H1 (cell line): ENCODE measurements at regions not wholly inside any gene's neighbourhood (a gene's known extent, or its start where the extent isn't known, plus 50 kb on each side); places are given as distances from the start of the nearest gene placed in this dataset.
"Not testable (repeated sequence)": the region's sequence is repeated elsewhere in the genome, so short reads cannot be mapped to it uniquely, and the experiment has no call there.

Experiments used
- CTCF ChIA-PET: fragments of 300-600 bp; sonication (Branson Sonifier 250); formaldehyde crosslinking; loops from one replicate; lab custom pipeline; 2021; ENCODE audit not compliant: partially characterized antibody; lab: Charles Lee
- POLR2A ChIA-PET: fragments of 300-600 bp; sonication (Branson Sonifier 250); formaldehyde crosslinking; loops from one replicate; lab custom pipeline; 2021; ENCODE audit warnings: inconsistent platforms; ENCODE audit not compliant: partially characterized antibody; lab: Charles Lee
- DNase-seq, 2 experiments: peaks; one replicate each; pipeline versions ENCODE4 v3.0.0 to v3.0.0-alpha.2; 2010 to 2022; ENCODE audit warnings: low spot score in 2 of 2, low read depth in 1 of 2, mixed read lengths in 1 of 2
- FAIRE-seq: peaks from 2 replicates; lab custom pipeline; 2011; peaks lifted over from hg19 to GRCh38; lab: Jason Lieb, UNC
- H2AFZ ChIP-seq: 2 replicates; pipeline ENCODE4 v1.8.1; 2012; ENCODE audit warnings: low read length, inconsistent platforms
- H2AK5ac ChIP-seq: 2 replicates; pipeline ENCODE4 v1.6.1; 2013; ENCODE audit warnings: low read depth, low read length
- H2BK120ac ChIP-seq: replicated peaks from 2 replicates; pipeline ENCODE3; 2013; ENCODE audit warnings: low read depth, low read length, inconsistent platforms
- H2BK12ac ChIP-seq: 2 replicates; pipeline ENCODE4 v1.6.1; 2013; ENCODE audit warnings: low read depth, low read length
- H2BK15ac ChIP-seq: 2 replicates; pipeline ENCODE4 v1.6.1; 2013; ENCODE audit warnings: low read length
- H2BK20ac ChIP-seq: 2 replicates; pipeline ENCODE4 v1.6.1; 2013; ENCODE audit warnings: low read length
- H2BK5ac ChIP-seq: 2 replicates; pipeline ENCODE4 v1.6.1; 2013; ENCODE audit warnings: low read depth, low read length
- H3K14ac ChIP-seq: 2 replicates; pipeline ENCODE4 v1.6.1; 2013; ENCODE audit warnings: inconsistent platforms; ENCODE audit not compliant: insufficient read length
- H3K18ac ChIP-seq: 2 replicates; pipeline ENCODE4 v1.6.1; 2013; ENCODE audit warnings: low read length; ENCODE audit errors: extremely low read depth
- H3K23ac ChIP-seq: 2 replicates; pipeline ENCODE4 v1.6.1; 2013; ENCODE audit warnings: inconsistent platforms; ENCODE audit not compliant: insufficient read length
- H3K23me2 ChIP-seq: 2 replicates; pipeline ENCODE4 v1.6.1; 2013; ENCODE audit warnings: low read depth, low read length
- H3K27ac ChIP-seq: 2 replicates; pipeline ENCODE4 v1.6.1; 2011; ENCODE audit warnings: low read depth, low read length, inconsistent platforms
- H3K27me3 ChIP-seq, 4 experiments: replicated peaks in 1 of 4; 1 replicate in 1 of 4; 2 replicates in 3 of 4; pipeline versions ENCODE4 v1.6.1 to v1.8.1; 2011 to 2013; ENCODE audit warnings: low read length in 3 of 4, mild to moderate bottlenecking in 3 of 4, inconsistent platforms in 2 of 4, mixed read lengths in 2 of 4, moderate library complexity in 1 of 4; ENCODE audit not compliant: control insufficient read depth in 3 of 4, insufficient read depth in 3 of 4; ENCODE audit errors: extremely low read depth in 1 of 4
- H3K36me3 ChIP-seq, 4 experiments: 2 replicates each; pipeline versions ENCODE4 v1.6.1 to v1.8.1; 2011 to 2013; ENCODE audit warnings: mild to moderate bottlenecking in 4 of 4, low read length in 3 of 4, moderate library complexity in 2 of 4, control low read depth in 1 of 4, inconsistent platforms in 1 of 4; ENCODE audit not compliant: insufficient read depth in 4 of 4, control insufficient read depth in 2 of 4
- H3K4ac ChIP-seq: replicated peaks from 2 replicates; pipeline ENCODE3; 2013; ENCODE audit warnings: low read length, low read depth, mixed read lengths, inconsistent platforms; ENCODE audit not compliant: insufficient read length
- H3K4me1 ChIP-seq, 4 experiments: replicated peaks in 1 of 4; 1 replicate in 1 of 4; 2 replicates in 3 of 4; pipeline versions ENCODE4 v1.6.1 to v1.8.1; 2011 to 2013; ENCODE audit warnings: low read length in 3 of 4, inconsistent platforms in 2 of 4, mixed read lengths in 1 of 4; ENCODE audit not compliant: insufficient read depth in 4 of 4, control insufficient read depth in 3 of 4
- H3K4me2 ChIP-seq, 2 experiments: 2 replicates each; pipeline versions ENCODE4 v1.6.1 to v1.8.1; 2011 to 2013; ENCODE audit warnings: low read depth in 2 of 2, low read length in 2 of 2, control low read depth in 1 of 2, inconsistent platforms in 1 of 2, mild to moderate bottlenecking in 1 of 2; ENCODE audit not compliant: insufficient read depth in 1 of 2
- H3K4me3 ChIP-seq, 4 experiments: fragments of 200-600, 300-600 bp in 1 of 4; sonication (generic), shearing (Covaris generic), sonication (Bioruptor Twin) in 1 of 4; 2 replicates each; pipeline versions ENCODE4 v1.5.1 to v1.8.1; 2011 to 2016; ENCODE audit warnings: low read length in 4 of 4, low read depth in 3 of 4, control low read depth in 2 of 4, inconsistent platforms in 2 of 4, mild to moderate bottlenecking in 2 of 4, mixed read lengths in 1 of 4, moderate library complexity in 1 of 4; ENCODE audit not compliant: insufficient read depth in 2 of 4; ENCODE audit errors: extremely low read depth in 1 of 4
- H3K56ac ChIP-seq: replicated peaks from 2 replicates; pipeline ENCODE3; 2013; ENCODE audit warnings: low read depth, mild to moderate bottlenecking, mixed read lengths, low read length, inconsistent platforms; ENCODE audit not compliant: insufficient read length
- H3K79me1 ChIP-seq: 2 replicates; pipeline ENCODE4 v1.6.1; 2013; ENCODE audit warnings: low read depth, low read length, control low read depth
- H3K79me2 ChIP-seq, 2 experiments: 2 replicates each; pipeline versions ENCODE4 v1.6.1 to v1.8.1; 2012 to 2013; ENCODE audit warnings: low read length in 2 of 2, mild to moderate bottlenecking in 2 of 2, inconsistent platforms in 1 of 2; ENCODE audit not compliant: insufficient read depth in 2 of 2, control insufficient read depth in 1 of 2
- H3K9ac ChIP-seq, 4 experiments: replicated peaks in 1 of 4; 1 replicate in 1 of 4; 2 replicates in 3 of 4; pipeline versions ENCODE4 v1.6.1 to v1.8.1; 2011 to 2013; ENCODE audit warnings: low read depth in 3 of 4, low read length in 3 of 4, control low read depth in 2 of 4, mild to moderate bottlenecking in 2 of 4, moderate library complexity in 2 of 4, inconsistent platforms in 1 of 4; ENCODE audit errors: extremely low read depth in 1 of 4
- H3K9me3 ChIP-seq, 2 experiments: 2 replicates each; pipeline versions ENCODE4 v1.6.1 to v1.8.1; 2012 to 2013; ENCODE audit warnings: mild to moderate bottlenecking in 2 of 2, moderate library complexity in 2 of 2, control low read depth in 1 of 2, inconsistent platforms in 1 of 2, low read depth in 1 of 2, low read length in 1 of 2, mixed read lengths in 1 of 2; ENCODE audit not compliant: insufficient read depth in 2 of 2
- H4K20me1 ChIP-seq, 2 experiments: replicated peaks in 1 of 2; 2 replicates each; pipeline versions ENCODE3 to v1.8.1; 2011 to 2013; ENCODE audit warnings: inconsistent platforms in 2 of 2, low read length in 2 of 2, mild to moderate bottlenecking in 1 of 2; ENCODE audit not compliant: insufficient read depth in 2 of 2, control insufficient read depth in 1 of 2
- H4K5ac ChIP-seq: 2 replicates; pipeline ENCODE4 v1.6.1; 2013; ENCODE audit warnings: low read length, low read depth, mixed read lengths, inconsistent platforms; ENCODE audit not compliant: insufficient read length
- H4K8ac ChIP-seq: 2 replicates; pipeline ENCODE4 v1.8.0; 2013; ENCODE audit warnings: mild to moderate bottlenecking, moderate library complexity, low read length, inconsistent platforms; ENCODE audit not compliant: insufficient read depth; ENCODE audit errors: extremely low read depth
- H4K91ac ChIP-seq: replicated peaks from 2 replicates; pipeline ENCODE3; 2013; ENCODE audit warnings: low read length, mixed read lengths, inconsistent platforms; ENCODE audit not compliant: insufficient read length
- WGBS, 2 experiments: shearing (Covaris generic) in 1 of 2; methylation state at CpG; one replicate each; pipeline versions ENCODE4 v1.1.6 to v1.1.7; 2013 to 2015; ENCODE audit warnings: low lambda C conversion rate in 2 of 2, mixed read lengths in 2 of 2, inconsistent platforms in 1 of 2, low coverage in 1 of 2, missing lambda C conversion rate in 1 of 2; ENCODE audit not compliant: insufficient replicate concordance in 2 of 2, insufficient coverage in 1 of 2, insufficient read length in 1 of 2; ENCODE audit errors: extremely low coverage in 1 of 2, missing lambda C conversion rate in 1 of 2; 5-methylcytosine and 5-hydroxymethylcytosine counted together

DNA sequence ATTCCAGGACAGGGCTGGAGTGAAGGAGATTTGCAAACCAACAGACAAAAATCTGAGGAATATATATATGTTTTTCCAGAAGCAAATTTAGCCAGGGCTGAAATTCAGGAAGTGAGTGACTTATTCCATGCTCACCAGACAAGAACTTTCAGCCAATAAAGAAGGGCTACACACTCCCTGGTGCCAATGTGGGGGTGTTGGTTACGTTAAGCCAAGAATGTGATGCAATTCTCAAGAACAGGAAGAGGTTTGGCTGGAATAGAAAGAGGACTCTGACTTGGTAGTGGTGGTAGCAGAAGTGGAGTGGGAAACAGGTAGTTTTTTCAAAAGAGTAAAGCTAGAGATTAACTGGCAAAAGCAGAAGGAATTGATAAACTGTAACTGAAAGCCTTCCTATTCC, 80.6 kb upstream of the NOTCH2NLA start:
- CTCF ChIA-PET, H4K91ac ChIP-seq: not testable (repeated sequence)
- WGBS, 2 experiments, result no CpG with 5 or more reads among the region's 1 CpG

DNA sequence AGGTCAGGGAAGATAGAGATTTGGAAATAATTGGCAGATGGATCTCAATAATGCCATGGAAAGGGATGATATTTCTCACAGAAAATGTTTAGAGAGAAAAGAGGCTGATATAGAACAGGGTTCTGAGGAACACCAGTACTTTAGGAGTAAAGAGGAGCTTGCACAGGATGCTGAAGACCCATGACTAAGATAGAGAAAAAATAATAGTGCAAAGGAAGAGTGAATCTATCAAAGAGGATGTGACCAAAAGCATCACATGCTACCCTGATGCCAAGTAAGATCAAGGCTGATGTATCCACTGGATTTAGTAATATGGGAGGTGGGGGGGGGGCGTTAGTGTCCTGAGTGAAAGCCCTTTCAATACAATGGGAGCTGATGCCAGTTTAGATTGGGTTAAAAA, 80.1 kb upstream of the NOTCH2NLA start:
- H3K56ac ChIP-seq, H2AK5ac ChIP-seq, H3K4me2 ChIP-seq, H2AFZ ChIP-seq, H3K9me3 ChIP-seq, H2BK15ac ChIP-seq, H3K79me2 ChIP-seq, H2BK20ac ChIP-seq, H4K5ac ChIP-seq, H3K27me3 ChIP-seq, H2BK12ac ChIP-seq, H4K8ac ChIP-seq, H3K27ac ChIP-seq, FAIRE-seq, H3K23me2 ChIP-seq, H3K4me1 ChIP-seq, H3K23ac ChIP-seq, H2BK5ac ChIP-seq, H2BK120ac ChIP-seq, H3K4ac ChIP-seq, H3K9ac ChIP-seq, POLR2A ChIA-PET, H4K91ac ChIP-seq, H3K36me3 ChIP-seq, H4K20me1 ChIP-seq, H3K4me3 ChIP-seq, CTCF ChIA-PET, DNase-seq, H3K14ac ChIP-seq, H3K18ac ChIP-seq, H3K79me1 ChIP-seq: not testable (repeated sequence)
- WGBS, 2 experiments, result 71% methylated on average over 1 of the region's 1 CpG; no CpG with 5 or more reads in 1 of the 2 experiments

More for the DNA sequence above, 80.6 kb upstream of the NOTCH2NLA start:
- H3K27ac ChIP-seq, H3K4ac ChIP-seq, H4K20me1 ChIP-seq, H2BK15ac ChIP-seq, H4K5ac ChIP-seq, H3K36me3 ChIP-seq, H2AFZ ChIP-seq, H2BK120ac ChIP-seq, H2BK20ac ChIP-seq, DNase-seq, H3K79me2 ChIP-seq, H2AK5ac ChIP-seq, H3K14ac ChIP-seq, H3K79me1 ChIP-seq, POLR2A ChIA-PET, H2BK12ac ChIP-seq, H3K9me3 ChIP-seq, H3K4me3 ChIP-seq, H3K23ac ChIP-seq, H3K56ac ChIP-seq, H2BK5ac ChIP-seq, H3K18ac ChIP-seq, H4K8ac ChIP-seq, H3K9ac ChIP-seq, H3K23me2 ChIP-seq, H3K27me3 ChIP-seq, H3K4me2 ChIP-seq, FAIRE-seq, H3K4me1 ChIP-seq: not testable (repeated sequence)
